ENCODE measurements at regions not wholly inside any gene's neighbourhood (a gene's known extent, or its start where the extent isn't known, plus 50 kb on each side); places are given as distances from the start of the nearest gene placed in this dataset.

DNA sequence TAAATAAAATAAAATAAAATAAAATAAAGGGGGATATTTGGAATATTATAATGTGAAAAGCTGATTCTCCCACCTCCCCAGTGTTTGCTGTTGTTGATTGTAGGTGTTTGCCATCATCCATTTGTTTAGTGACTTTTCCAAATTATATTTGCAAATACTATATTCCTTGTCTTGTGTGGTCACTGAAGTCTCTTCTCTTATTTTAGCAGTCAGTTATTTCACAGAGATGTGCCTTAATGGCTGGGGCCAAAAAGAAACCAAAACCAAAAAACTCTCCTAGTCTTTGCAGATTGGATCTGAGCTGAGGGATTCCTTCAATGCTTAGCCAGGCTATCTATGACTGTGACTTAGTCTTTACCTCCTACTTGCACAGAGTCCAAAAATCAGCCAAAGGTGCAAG lies 70.9 kb upstream of the ZNF169 start:
- no peak for TF ChIP-seq EZH2phosphoT487 (conservative IDR thresholded peaks at IDR 0.05; ENCODE audit: low read length)
- TF ChIP-seq, protein P1, sequence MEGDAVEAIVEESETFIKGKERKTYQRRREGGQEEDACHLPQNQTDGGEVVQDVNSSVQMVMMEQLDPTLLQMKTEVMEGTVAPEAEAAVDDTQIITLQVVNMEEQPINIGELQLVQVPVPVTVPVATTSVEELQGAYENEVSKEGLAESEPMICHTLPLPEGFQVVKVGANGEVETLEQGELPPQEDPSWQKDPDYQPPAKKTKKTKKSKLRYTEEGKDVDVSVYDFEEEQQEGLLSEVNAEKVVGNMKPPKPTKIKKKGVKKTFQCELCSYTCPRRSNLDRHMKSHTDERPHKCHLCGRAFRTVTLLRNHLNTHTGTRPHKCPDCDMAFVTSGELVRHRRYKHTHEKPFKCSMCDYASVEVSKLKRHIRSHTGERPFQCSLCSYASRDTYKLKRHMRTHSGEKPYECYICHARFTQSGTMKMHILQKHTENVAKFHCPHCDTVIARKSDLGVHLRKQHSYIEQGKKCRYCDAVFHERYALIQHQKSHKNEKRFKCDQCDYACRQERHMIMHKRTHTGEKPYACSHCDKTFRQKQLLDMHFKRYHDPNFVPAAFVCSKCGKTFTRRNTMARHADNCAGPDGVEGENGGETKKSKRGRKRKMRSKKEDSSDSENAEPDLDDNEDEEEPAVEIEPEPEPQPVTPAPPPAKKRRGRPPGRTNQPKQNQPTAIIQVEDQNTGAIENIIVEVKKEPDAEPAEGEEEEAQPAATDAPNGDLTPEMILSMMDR (IDR thresholded peaks at IDR 0.05; ENCODE audit: insufficient read depth, low read length, poor library complexity, severe bottlenecking) = no peak
